IPS-NIHi11 (cell line): ENCODE measurements at regions not wholly inside any gene's neighbourhood (a gene's known extent, or its start where the extent isn't known, plus 50 kb on each side); places are given as distances from the start of the nearest gene placed in this dataset.

ENCODE experiments used
- DNase-seq: peaks from one replicate; pipeline ENCODE4 v3.0.0; 2012; ENCODE audit warnings: mixed read lengths, low spot score

DNA sequence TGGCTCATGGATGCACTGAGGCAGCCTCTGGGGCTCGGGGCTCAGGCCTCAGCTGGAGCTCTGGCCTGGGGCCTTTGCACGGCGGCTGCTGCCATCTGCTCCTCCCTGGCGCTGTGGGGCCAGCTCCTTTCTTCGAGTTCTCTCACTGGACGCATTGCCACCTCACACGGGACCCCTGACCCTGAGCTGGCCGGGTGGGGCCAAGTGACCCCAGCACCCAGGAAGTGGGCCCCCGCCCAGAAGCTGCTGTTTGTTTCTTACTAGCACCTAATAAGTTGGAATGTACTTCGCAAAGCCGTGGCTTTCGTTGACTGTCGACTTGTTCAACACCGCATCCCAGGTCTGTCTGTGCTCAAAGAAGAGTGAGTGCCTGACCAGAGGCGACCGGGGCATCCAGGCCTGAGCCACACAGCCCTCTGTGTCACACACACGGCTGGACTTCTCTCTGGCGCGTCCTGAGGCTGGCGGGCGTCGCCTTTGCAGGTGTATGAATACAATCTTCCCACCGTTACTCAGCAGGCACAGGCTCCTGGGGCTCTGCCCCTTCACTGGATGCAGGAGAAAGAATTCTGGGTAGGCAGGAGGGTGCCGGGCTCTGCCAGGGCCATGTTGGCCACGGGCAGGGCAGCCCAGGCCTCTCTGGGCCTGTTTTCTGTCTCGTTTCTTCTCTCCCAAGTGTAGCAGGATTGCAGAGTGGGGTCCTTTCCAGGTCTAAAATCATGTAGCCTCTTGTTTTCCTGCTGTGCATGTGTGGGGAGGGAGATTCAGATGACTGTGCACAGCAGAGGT lies 112.9 kb downstream of the DLL1 start:
- peak; percentile 14 for DNase-seq

DNA sequence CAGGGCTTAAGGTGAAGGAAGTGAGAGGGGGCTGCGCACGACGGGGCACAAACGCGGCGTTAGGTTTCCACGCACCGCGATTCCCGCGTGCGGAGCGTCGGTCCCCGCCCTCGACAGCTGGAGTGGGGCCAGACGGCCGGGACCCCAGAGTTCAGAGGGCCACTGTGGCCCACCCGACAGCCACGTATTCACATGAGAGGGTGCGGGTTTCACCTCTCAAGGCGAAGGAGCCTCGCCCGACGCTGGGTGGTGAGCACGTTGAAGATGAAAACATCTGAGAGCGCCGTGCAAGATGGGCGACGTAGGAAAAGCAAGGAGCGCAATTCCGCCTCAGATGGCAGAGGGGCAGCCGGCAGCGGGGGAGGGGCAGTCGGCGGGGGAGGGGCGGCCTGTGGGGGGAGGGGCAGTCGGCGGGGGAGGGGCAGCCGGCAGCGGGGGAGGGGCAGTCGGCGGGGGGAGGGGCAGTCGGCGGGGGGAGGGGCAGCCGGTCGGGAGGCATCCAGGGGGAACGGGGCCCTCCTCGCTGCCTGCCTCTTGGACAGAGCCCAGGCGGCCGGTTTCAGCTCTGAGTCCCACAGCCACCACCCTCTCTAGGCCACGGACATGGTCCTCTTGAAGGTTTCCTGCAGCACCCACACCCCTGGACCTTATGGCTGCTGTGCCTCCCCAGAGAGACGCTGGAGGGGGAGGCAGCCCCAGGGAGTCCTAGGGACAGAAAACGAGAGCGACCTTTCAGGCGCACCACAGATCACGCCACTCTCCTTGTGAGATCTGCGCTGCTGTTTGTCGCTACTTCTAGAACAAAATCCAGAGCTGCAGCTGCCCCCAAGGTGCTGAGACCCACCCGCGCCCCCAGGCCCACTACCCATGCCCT lies 113.7 kb downstream of the DLL1 start:
- peak; percentile 76 for DNase-seq

DNA sequence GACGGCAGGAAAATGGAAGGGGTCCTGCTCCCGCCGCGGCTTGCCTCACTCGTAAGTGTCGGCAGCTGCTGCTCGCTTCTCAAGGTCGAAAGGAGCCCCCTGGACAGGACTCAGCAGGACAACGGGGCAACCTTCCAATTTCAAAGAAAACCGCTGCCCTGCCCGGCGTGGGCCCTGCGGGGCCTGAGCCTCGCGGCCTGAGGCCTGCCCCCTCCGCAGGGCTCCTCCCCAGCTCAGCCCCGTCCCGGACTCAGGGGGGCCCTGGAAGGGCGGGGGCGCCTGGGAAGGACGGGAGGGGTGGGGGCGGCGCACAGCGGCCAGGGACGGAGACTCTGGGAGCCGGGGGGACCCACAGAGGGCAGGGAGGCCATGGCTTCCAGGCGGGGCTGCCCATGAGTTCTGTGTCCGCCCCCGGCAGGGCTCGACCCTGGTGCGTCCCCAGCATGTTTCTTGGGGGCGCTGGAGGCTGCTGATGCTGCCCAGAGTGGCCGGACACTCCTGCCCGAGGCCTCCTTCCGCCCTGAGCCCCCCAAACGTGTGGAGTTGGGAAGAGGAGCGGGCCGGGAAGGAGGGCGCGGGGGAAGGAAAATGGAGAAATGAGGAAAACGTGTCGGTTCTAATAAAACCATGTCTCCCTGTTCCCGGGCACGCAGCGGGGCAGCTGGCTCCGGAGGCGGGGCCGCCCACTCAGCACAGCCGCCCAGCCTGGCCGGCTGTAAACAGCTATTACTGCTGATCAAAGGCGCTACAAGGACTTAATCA lies 114.6 kb downstream of the DLL1 start:
- peak; percentile 49 for DNase-seq

DNA sequence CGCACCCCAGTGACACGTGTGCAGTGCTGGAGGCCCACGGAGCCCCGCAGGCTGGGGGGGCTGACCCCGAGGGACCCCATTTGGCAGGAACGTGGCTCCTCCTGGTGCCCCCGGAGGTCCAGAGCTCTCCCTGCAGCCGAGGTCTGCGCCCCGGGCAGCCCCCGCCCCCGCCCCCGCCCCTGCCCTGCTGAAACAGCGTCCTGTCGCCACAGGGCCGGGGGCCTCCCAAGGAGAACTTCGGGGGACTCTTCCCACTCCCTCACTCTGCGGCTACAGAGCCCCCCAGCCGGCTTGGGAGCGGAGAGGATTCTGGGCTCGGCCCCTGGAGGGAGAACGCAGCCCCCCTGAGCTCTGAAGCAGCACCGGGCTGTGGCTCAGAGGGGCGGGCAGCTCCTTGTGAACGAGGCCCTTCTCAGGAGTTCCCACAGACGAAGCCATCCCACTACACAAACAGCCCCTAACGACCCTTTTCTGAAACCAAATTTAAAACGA lies 115.2 kb downstream of the DLL1 start:
- peak; percentile 42 for DNase-seq

DNA sequence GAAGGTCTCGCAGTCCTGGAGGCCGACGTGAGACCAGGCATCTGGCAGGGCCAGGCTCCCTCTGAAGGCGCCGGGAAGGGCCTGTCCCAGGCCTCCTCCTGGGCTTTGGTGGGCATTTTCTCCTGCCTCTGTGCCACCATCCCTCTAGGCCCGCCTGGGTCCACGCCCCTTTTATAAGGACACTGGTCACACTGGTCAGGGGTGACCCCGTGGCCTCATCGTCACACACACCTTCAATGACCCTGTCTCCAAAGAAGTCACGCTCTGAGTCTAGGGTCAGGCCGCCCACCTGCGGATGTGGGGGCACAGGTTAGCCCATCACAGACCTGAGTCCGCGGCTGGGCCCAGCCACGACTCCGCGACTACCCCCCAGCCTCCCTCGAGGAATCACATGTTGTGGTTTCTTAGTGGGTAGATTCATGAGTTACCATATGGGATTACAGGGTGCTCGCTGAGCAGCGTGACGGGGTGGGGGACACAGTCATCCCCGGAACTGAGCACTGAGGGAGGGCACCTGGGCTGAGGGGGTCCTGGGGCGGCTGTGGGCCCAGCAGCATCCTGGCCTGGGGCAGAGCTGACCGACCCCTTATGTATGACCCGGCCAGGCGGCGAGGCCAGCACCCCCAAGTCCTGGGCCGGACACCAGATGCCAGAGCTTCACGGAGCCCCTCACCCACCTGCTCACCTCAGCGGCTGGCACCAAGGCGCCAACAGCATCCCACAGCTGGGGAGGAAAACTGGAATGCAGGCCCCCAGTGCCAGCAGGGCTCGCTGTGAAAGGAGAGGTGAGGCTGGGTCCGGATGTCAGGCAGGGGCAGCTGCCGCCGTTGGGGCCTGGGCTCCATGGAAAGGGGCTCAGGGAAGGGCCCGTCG lies 115.9 kb downstream of the DLL1 start:
- DNase-seq: peak; percentile 4

DNA sequence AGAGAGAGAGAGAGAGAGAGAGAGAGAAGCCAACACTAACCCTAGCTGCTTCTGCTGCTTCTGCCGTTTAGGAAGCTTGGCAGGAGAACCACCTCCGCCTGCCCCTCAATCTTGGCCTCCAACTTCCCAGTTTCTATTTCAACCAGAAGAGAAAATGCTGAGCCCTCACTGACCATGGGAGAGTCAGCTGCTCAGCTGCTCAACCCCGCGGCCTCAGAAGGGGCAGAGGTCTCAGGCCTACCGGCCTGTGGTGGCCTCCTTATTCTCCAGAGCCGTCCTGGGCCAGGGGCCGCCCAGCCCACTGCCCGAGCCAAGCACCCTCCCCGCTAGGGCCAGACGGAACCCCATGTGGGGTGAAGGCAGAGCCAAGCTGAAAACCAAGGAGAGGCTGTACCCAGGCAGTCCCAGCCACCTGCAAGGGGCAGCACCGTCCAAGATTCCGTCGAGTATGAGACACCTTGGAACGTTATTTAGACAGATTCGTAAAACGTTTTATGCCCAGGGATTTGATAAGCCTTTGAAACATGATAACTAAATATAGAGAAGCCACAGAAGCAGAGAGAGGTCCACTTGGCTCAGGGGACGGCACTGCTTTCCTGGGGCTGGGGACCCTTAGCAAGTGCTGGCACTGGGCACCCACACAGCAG lies 116.6 kb downstream of the DLL1 start:
- DNase-seq: peak; percentile 10

DNA sequence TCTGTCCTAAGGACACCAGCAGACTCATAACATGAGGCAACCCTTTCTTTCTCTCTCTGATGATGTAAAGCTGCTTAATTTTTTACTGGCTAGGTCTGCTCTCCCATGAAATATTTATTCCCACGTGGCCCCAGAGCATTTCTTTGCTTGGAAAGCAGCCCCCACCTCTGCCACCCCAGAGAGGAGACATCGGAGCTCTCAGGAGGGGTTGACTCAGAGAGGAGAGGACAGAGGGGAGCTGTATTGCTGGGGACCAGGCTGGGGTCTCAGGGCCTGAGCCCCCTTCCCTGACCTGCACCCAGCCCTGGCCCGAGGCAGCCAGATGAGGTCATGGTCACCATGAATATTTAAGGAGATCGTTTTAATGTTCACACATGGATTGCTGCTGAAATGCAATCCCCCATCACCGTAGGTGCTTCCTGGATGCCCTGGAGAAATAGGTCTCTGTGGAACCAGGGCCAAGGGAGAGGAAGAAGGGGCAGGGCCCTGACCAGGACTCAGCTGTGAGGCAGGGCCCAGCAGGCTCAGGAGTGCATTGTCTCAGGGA lies 117.5 kb downstream of the DLL1 start:
- DNase-seq: peak; percentile 6

DNA sequence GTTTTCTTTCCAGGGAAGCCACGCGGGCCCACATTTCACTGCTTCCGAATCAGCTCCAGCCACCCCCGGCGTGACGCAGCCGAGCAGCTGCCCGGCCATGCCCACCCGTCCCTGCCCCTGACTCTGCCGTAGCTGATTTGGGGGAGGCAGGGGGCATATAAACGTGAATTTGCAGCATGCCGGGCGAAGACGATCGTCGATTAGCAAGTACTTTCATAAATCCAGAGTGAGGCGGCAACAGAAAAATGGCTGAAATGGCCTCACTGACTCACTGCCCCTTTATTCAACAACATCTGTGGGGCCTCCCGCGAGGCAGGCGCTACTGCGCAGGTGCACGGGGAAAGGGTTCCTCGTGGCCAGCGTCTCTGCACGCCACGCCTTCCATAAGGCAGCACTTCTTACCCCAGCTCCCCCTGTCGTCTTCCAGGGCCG lies 118.0 kb downstream of the DLL1 start:
- DNase-seq: peak; percentile 1

DNA sequence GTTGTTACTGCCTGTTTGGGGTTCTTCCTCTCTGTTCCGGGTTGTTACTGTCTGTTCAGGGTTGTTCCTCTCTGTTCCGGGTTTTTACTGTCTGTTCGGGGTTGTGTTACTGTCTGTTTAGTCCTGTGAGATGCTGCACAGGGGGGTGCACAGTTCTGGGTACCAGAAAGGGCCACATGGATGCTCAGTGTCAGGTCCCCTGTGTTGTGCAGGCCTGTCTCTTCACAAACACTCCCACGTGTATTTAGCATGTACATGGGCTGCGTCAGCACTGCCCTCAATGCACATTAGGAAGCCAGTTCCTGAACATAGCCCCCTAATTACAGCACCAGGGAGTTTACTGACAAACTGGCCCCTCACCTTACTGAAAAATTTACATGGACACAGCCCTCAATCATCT lies 118.5 kb downstream of the DLL1 start:
- DNase-seq: no peak

DNA sequence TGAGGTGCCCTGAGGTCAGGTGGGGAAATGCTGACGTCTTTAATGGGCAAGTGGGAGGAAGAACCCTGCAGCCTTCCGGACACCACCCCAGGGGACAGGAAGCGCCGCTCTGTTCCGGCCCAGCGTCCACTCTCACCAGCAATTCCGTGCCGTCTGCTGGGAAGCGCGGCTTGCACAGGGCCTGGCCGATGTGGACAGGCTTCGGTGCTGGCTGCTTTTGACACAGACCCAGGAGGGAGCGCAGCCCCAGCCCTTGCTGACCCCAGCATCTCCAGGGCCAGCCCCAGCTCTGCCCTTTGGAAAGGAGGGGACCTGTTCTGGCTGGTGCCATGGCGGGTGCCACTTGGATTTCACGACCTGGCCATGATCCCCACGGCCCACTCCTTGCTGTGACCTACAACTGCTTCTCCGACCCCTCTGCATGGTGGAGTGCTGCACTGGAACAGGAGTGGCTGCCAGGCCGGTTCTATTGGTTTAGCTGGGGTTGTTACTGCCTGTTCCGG lies 123.2 kb downstream of the DLL1 start:
- DNase-seq: no peak

DNA sequence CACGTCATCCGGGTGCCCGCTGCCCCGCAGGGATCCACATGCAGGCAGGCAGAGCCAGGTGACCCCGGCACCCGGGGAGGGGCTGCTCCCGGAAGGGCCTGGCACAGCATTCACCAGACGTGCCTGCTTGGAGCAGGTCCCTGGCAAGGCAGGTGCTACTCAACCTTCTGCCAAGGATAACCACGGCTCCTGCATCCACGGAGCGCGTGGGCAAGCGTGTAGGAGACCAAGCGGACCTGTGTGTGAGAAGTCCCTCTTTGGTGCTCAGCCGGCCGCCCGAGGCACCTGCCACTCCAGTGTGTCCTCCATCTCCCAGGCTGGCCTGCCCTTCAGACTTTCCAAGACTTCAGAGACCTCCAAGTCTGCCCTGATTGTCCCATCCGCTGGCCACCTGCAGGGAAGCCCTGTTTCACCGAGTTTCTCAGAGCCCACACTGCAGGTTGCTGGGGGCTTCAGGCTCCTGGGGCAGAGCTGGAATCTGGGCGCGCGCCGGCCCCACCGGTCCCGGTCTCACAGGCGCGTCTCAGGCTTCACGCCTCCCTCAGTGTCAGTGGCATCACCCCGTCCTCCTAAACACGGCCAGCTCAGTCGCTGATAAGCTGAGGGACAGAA lies 124.3 kb downstream of the DLL1 start:
- DNase-seq: no peak

DNA sequence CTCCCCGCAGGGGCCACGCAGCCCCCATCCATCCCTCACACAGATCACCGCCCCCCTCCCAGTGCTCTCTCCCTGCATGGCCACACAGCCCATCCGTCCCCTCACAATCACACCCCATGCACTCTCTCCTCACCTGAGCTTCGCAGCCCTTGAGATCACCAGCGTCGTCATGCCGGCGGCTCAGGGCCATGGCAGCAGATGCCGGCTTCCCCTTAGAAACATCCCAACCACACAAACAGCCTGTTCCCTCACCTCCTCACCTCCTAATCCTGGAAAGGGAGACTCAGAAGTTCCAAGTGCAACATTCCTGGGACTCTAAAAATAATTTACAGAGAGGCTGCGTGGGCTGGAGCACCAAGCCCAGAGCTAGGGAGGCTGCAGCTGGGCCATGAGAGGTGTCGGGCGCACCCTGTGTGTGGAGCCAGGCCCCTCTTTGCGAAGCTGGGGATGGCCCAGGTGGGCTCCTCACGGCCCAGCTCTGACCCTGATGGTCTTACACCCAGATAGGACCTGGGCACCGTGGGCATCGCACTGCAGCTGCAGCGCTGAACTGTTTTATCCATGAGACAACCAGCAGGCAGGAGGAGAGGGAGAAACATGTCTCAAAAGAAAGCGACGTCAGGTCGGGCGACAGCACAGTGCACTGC lies 125.3 kb downstream of the DLL1 start:
- DNase-seq: no peak

DNA sequence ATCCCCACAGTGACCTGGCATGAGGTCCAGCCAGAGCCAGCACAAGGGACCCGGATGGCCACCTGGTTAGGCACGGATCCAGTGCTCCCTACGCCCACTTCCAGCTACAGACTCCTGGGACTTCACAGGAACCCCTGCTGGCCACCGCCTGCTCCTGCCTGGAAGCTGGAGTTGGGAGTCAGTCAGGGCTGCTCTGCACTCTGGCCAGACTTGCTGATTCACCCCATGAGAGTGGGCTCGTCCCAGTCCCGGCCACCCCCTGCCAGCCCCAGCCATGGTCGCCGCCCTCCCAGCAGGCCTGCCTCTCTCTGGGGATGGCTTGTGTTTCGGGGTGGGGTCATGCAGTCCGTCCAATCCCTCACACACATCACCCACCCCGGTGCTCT lies 125.8 kb downstream of the DLL1 start:
- no peak for DNase-seq

DNA sequence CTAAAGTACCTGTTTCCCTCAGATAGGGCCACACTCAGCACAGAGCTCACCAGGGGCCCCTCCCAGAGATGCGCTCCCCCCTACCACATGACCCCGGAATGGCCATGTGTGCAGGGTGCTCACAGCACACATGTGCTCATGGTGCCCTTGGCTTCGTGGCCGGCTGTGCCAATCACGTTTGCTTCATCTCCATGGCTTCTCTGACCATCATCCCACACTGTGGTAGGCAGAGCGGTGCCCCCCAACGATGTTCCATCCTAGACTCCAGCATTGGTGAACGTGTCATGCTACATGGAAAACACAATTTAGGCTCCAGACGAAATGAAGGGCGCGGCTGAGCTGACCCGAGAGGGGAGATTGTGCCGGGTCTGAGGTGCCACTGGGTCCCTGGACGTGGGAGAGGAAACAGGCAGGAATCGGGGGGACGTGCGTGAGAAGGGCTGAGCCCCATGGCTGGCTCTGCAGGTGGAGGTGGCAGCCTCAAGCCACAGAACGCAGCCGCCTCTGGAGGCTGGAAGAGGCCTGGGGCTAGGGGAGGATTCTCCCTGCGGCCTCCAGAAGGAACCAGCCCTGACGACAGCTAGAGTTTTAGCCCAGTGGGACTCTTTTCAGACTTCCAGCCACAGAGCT lies 126.5 kb downstream of the DLL1 start:
- DNase-seq: no peak

DNA sequence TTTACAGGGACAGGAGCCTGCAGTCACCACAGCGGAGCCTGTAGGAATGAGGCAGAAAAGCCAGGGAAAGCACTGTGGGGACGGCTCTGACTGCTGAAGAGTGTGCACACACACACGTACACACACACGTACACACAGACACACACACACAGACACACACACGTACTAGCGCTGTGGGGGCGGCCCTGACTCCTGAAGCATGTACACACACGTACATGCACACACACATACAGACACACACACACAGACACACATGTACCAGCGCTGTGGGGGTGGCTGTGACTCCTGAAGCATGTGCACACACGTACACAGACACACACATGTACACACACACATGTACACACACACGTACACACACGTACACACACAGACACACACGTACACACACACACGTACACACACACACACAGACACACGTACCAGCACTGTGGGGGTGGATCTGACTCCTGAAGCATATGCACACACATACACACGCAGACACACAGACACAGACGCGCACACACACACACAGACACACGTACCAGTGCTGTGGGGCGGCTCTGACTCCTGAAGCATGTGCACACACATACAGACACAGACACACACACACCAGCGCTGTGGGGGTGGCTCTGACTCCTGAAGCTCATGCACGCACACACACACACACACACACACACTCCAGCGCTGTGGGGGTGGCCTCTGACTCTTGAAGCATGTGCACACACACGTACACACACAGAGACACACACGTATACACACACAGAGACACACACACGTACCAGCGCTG lies 127.3 kb downstream of the DLL1 start:
- no peak for DNase-seq

DNA sequence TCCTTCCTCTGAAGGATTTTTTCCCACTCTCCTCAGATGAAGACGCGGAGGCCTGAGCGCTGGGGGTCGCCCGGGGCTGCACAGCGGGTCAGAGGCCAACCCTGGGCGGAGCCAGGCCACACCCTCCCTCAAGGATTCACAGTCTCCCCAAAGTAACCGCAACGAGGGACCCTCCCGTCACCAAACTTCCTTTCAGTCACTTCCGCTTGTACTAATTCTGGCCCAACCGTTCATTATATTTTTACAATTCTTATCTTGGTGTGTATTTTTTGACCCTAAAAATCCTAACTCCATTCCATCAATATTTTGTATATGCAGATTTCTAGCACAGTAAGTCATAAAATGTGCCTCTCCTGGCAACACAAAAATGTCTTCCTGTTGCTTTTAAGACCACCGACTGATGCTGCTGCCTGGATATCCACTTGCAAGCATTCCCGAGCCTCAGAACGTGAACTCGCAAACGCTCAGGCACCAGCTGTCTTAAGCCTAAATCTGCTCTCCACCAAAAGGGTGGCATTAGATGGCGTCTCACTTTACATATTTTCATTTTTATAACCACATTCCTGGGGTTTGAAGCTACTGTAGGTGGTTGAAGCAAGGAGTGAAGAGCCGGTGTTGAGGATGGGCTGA lies 128.0 kb downstream of the DLL1 start:
- no peak for DNase-seq

DNA sequence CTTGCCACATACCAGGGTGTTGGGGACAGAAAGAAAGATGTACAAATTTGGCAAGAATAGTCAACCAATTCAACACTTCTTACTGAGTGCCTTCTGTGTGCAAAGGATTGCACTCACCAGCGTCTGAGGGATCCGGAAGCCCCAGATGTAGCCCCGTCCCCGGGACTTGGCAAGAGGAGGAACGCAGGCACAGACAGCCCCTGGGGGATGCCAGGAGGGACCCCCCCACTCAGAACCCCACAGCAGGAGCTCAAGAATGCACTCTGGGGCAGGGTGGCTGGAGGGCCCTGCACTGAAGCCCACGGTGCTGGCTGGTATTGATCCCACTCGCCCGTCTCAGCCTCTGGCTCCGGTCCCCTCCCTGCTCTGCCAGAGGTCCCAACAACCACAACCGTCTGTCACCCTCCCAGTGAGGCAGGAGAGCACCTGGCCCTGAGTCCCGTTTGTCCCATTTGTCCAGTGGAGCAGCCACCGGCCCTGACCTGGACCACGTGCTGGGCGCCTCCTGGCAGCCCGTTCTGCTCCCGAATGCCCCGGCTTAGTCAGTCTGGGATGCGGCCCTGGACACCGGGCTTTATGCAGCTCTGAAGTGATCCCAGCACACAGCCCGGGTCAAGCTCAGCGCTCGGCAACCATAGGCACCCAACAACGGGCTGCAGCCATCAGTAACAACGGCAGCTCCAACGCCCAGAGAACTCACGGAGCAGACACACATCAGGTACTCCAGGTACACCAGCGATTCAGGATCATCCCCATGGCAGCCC lies 128.7 kb downstream of the DLL1 start:
- DNase-seq: no peak
